Colonic mucosa (tissue), 4 donors: ENCODE measurements at regions not wholly inside any gene's neighbourhood (a gene's known extent, or its start where the extent isn't known, plus 50 kb on each side); places are given as distances from the start of the nearest gene placed in this dataset.

ENCODE experiments used
- DNase-seq: peaks from one replicate; pipeline ENCODE4 v3.0.0-alpha.2; 2020
- H3K27ac ChIP-seq: fragments of 200-600 bp; one replicate; pipeline ENCODE4 v1.8.0; 2021
- H3K27me3 ChIP-seq: fragments of 200-600 bp; one replicate; pipeline ENCODE4 v1.8.0; 2021
- H3K36me3 ChIP-seq: fragments of 200-600 bp; one replicate; pipeline ENCODE4 v1.8.0; 2021
- H3K4me1 ChIP-seq: fragments of 200-600 bp; one replicate; pipeline ENCODE4 v1.8.0; 2021; ENCODE audit warnings: mild to moderate bottlenecking
- H3K4me3 ChIP-seq: fragments of 200-600 bp; one replicate; pipeline ENCODE4 v1.8.0; 2021
- H3K9ac ChIP-seq, 2 donors: one replicate each; pipeline ENCODE4 v1.7.0; 2013; ENCODE audit warnings: control low read depth in 2 of 2, low read depth in 2 of 2, low read length in 2 of 2
- H3K9me3 ChIP-seq: fragments of 200-600 bp; one replicate; pipeline ENCODE4 v1.8.0; 2021
- CTCF ChIP-seq: fragments of 200-600 bp; IDR thresholded peaks from one replicate; pipeline ENCODE4 v1.8.0; 2022; ENCODE audit warnings: antibody characterized with exemption, mild to moderate bottlenecking
- intact Hi-C: fragments of 100-400 bp; cut with DNase I; formaldehyde crosslinking; loops from one replicate; pipeline ENCODE4 v1.14.1; 2022
- donor health status: healthy.
- donor health status: DM: no; HTN: no; CAD: no.
- donor health status: DM: no; HTN: no; CAD: no.

- no peak for TF ChIP-seq CTCF
- no peak overlapping the region for H3K4me3 ChIP-seq
- H3K27ac ChIP-seq = no peak overlapping the region
- no peaks in the 10 kb centered on the region for H3K27me3 ChIP-seq
- H3K36me3 ChIP-seq = no peaks in the 10 kb centered on the region
- no peaks in the 10 kb centered on the region for H3K4me1 ChIP-seq
- no peak for DNase-seq
- intact Hi-C loops = no loop called here
- no peak overlapping the region for H3K9ac ChIP-seq
- no peaks in the 10 kb centered on the region for H3K9me3 ChIP-seq
Observed at GRCh38 chr4:187383181-187383580, 612.4 kb upstream of the ZFP42 start.

- no peak overlapping the region for H3K4me3 ChIP-seq
- H3K4me1 ChIP-seq = no peaks in the 10 kb centered on the region
- H3K27ac ChIP-seq = no peak overlapping the region
- H3K9me3 ChIP-seq = no peaks in the 10 kb centered on the region
- no peak for DNase-seq
- no peak overlapping the region for H3K9ac ChIP-seq
- no peak for TF ChIP-seq CTCF
- H3K36me3 ChIP-seq = no peaks in the 10 kb centered on the region
- intact Hi-C loops = no loop called here
- no peaks in the 10 kb centered on the region for H3K27me3 ChIP-seq
Observed at GRCh38 chr4:187387739-187388138, 607.8 kb upstream of the ZFP42 start.

GRCh38 chr4:187389420-187389819, 606.2 kb upstream of the ZFP42 start:
- H3K9me3 ChIP-seq = no peaks in the 10 kb centered on the region
- no peak overlapping the region for H3K4me3 ChIP-seq
- DNase-seq = no peak
- H3K4me1 ChIP-seq = no peaks in the 10 kb centered on the region
- H3K27me3 ChIP-seq = no peaks in the 10 kb centered on the region
- TF ChIP-seq CTCF = no peak
- intact Hi-C loops = no loop called here
- no peaks in the 10 kb centered on the region for H3K36me3 ChIP-seq
- H3K9ac ChIP-seq = no peak overlapping the region
- no peak overlapping the region for H3K27ac ChIP-seq

GRCh38 chr4:187390646-187391045, 604.9 kb upstream of the ZFP42 start:
- no peak for DNase-seq
- intact Hi-C loops = no loop called here
- H3K9me3 ChIP-seq = no peaks in the 10 kb centered on the region
- H3K9ac ChIP-seq = no peak overlapping the region
- H3K36me3 ChIP-seq = no peaks in the 10 kb centered on the region
- no peak overlapping the region for H3K4me3 ChIP-seq
- TF ChIP-seq CTCF = no peak
- H3K4me1 ChIP-seq = no peaks in the 10 kb centered on the region
- no peak overlapping the region for H3K27ac ChIP-seq
- H3K27me3 ChIP-seq = no peaks in the 10 kb centered on the region

GRCh38 chr4:187393531-187394344, 601.8 kb upstream of the ZFP42 start:
- no peaks in the 10 kb centered on the region for H3K27me3 ChIP-seq
- no peaks in the 10 kb centered on the region for H3K9me3 ChIP-seq
- H3K4me3 ChIP-seq = no peak overlapping the region
- no peaks in the 10 kb centered on the region for H3K36me3 ChIP-seq
- DNase-seq = no peak
- H3K4me1 ChIP-seq = no peaks in the 10 kb centered on the region
- intact Hi-C loops = no loop called here
- H3K27ac ChIP-seq = no peak overlapping the region
- H3K9ac ChIP-seq = no peak overlapping the region
- no peak for TF ChIP-seq CTCF
